Heart left ventricle (tissue), 16 donors: ENCODE measurements at regions not wholly inside any gene's neighbourhood (a gene's known extent, or its start where the extent isn't known, plus 50 kb on each side); places are given as distances from the start of the nearest gene placed in this dataset.
"Not testable (repeated sequence)": the region's sequence is repeated elsewhere in the genome, so short reads cannot be mapped to it uniquely, and the experiment has no call there.

Experiments
- ATAC-seq, 4 donors: fragments of 200-7000 bp; cut with Tn5 transposase; one replicate each; pipeline ENCODE4 v1.9.1; 2020 to 2022; ENCODE audit warnings: moderate library complexity in 4 of 4, mild to moderate bottlenecking in 3 of 4, moderate number of reproducible peaks in 1 of 4
- DNase-seq, 5 donors: peaks; one replicate each; pipeline ENCODE4 v3.0.0-alpha.2; 2020
- H3K27ac ChIP-seq, 12 donors: fragments of 200-600 bp; sonication (generic) in 4 of 12; one replicate each; pipeline versions ENCODE4 v1.5.0 to v1.8.0; 2016 to 2022; ENCODE audit warnings: mild to moderate bottlenecking in 2 of 12
- H3K27me3 ChIP-seq, 9 donors: fragments of 200-600 bp; sonication (generic) in 2 of 9; one replicate each; pipeline versions ENCODE4 v1.5.1 to v1.8.0; 2016 to 2022; ENCODE audit warnings: mild to moderate bottlenecking in 3 of 9
- H3K36me3 ChIP-seq, 9 donors: fragments of 200-600 bp; sonication (generic) in 2 of 9; one replicate each; pipeline versions ENCODE4 v1.5.0 to v1.8.0; 2018 to 2022; ENCODE audit warnings: mild to moderate bottlenecking in 2 of 9
- H3K4me1 ChIP-seq, 12 donors: fragments of 200-600 bp; sonication (generic) in 4 of 12; one replicate each; pipeline versions ENCODE4 v1.5.0 to v1.8.0; 2016 to 2022; ENCODE audit warnings: mild to moderate bottlenecking in 3 of 12
- H3K4me3 ChIP-seq, 12 donors: fragments of 200-600 bp; sonication (generic) in 4 of 12; one replicate each; pipeline versions ENCODE4 v1.5.0 to v1.8.0; 2017 to 2022; ENCODE audit warnings: mild to moderate bottlenecking in 9 of 12, moderate library complexity in 4 of 12
- H3K9me3 ChIP-seq, 12 donors: fragments of 200-600 bp; sonication (generic) in 4 of 12; one replicate each; pipeline versions ENCODE4 v1.5.0 to v1.8.0; 2016 to 2022; ENCODE audit warnings: mild to moderate bottlenecking in 1 of 12
- CTCF ChIP-seq, 12 donors: fragments of 200-600 bp; sonication (generic) in 4 of 12; IDR thresholded peaks; one replicate each; pipeline versions ENCODE4 v1.5.0 to v1.8.0; 2018 to 2022; ENCODE audit warnings: antibody characterized with exemption in 12 of 12, mild to moderate bottlenecking in 5 of 12
- POLR2A ChIP-seq, 2 donors: fragments of 450-650 bp; IDR thresholded peaks; one replicate each; pipeline ENCODE4 v1.6.1; 2017; ENCODE audit warnings: antibody characterized with exemption in 2 of 2, mild to moderate bottlenecking in 2 of 2, moderate library complexity in 2 of 2
- WGBS, 4 donors: extraction: QIAGEN DNeasy Blood & Tissue Kit in 2 of 4; methylation state at CpG; one replicate each; pipeline versions ENCODE4 v1.1.5 to v1.1.7; 2013 to 2018; 5-methylcytosine and 5-hydroxymethylcytosine counted together
- intact Hi-C, 10 donors: fragments of 100-400 bp; cut with DNase I; formaldehyde crosslinking; loops; one replicate each; pipeline versions ENCODE4 v1.11.1 to v1.14.2; 2022
- donor health status: ischemic (EF 13 %, LVEDD 7.1; RV severe dilation, severe dysfunction).
- donor health status: healthy with polysubstance abuse.
- donor health status: DM: no; HTN: yes; CAD: no.
- donor health status: DM: no; HTN: no; CAD: no.
- donor health status: ischemic (EF 25% LVEDD 6.9; RV normal size, moderate dysfunction).
- donor health status: ischemic (EF 25% LVEDD 5.7; RV mildly dilated, moderate dysfunction).
- donor health status: healthy.
- donor health status: DM: yes; HTN: yes; CAD: no.
- donor health status: ischemic (EF 35%, LVEDD 5.7; RV mildly dilated, moderate dysfunction).
- donor health status: nonischemic (EF 11% LVEDD 7.7; RV severe dilation, severe dysfunction).
- donor health status: DM: yes; HTN: yes; CAD: no.
- donor health status: PGD.
- donor health status: ischemic (EF 29% LVEDD 5.4; RV normal size, mild dysfunction).
- donor health status: nonischemic (EF 23%, LVEDD 6.1; RV moderate dilation, normal function).

GRCh38 chr6:112477125-112477524 is 130.0 kb downstream of the RFPL4B start:
- TF ChIP-seq POLR2A (IDR thresholded peaks at IDR 0.05) (no peak), CTCF (IDR thresholded peaks at IDR 0.05) (no peak)
- no peak for DNase-seq
- 91 to 96% (median 95%) methylated on average over 5 of the region's 5 CpGs for WGBS, 4 donors
- no peak for ATAC-seq
- Histone ChIP-seq H3K9me3 (no peaks in the 10 kb centered on the region), H3K27me3 (no peaks in the 10 kb centered on the region), H3K36me3 (no peaks in the 10 kb centered on the region), H3K4me3 (no peak overlapping the region), H3K4me1 (no peaks in the 10 kb centered on the region), H3K27ac (no peak overlapping the region)
- intact Hi-C loops = no loop called here

GRCh38 chr6:112478036-112478435 is 130.9 kb downstream of the RFPL4B start:
- intact Hi-C loops = no loop called here
- ATAC-seq = no peak
- no peaks in the 10 kb centered on the region for H3K9me3 ChIP-seq
- no peak overlapping the region for H3K27ac ChIP-seq
- WGBS, 4 donors = 7 to 25% (median 23%) methylated on average over 2 of the region's 2 CpGs
- TF ChIP-seq POLR2A (IDR thresholded peaks at IDR 0.05) = no peak
- no peak for TF ChIP-seq CTCF (IDR thresholded peaks at IDR 0.05)
- DNase-seq = no peak
- no peaks in the 10 kb centered on the region for H3K36me3 ChIP-seq
- no peaks in the 10 kb centered on the region for H3K27me3 ChIP-seq
- H3K4me3 ChIP-seq = no peak overlapping the region
- H3K4me1 ChIP-seq = no peaks in the 10 kb centered on the region

GRCh38 chr6:112479975-112480374 is 132.8 kb downstream of the RFPL4B start:
- 89 to 91% (median 90%) methylated on average over 5 of the region's 5 CpGs for WGBS, 4 donors
- H3K27ac ChIP-seq, H3K36me3 ChIP-seq, H3K27me3 ChIP-seq, H3K4me3 ChIP-seq, intact Hi-C loops, ATAC-seq, H3K9me3 ChIP-seq, H3K4me1 ChIP-seq, DNase-seq: not testable (repeated sequence)

- H3K9me3 ChIP-seq = no peaks in the 10 kb centered on the region
- no peak overlapping the region for H3K4me3 ChIP-seq
- intact Hi-C loops = no loop called here
- no peak overlapping the region for H3K27ac ChIP-seq
- H3K4me1 ChIP-seq = peaks cover 0 to 3% (median 0%) of the 10 kb centered on the region in 12 donors
- H3K36me3 ChIP-seq = no peaks in the 10 kb centered on the region
- H3K27me3 ChIP-seq = no peaks in the 10 kb centered on the region
- TF ChIP-seq CTCF (IDR thresholded peaks at IDR 0.05) = no peak
- TF ChIP-seq POLR2A (IDR thresholded peaks at IDR 0.05) = no peak
- ATAC-seq (no peak), DNase-seq (no peak)
- 91 to 98% (median 93%) methylated on average over 1 of the region's 1 CpG for WGBS, 4 donors
Observed at GRCh38 chr6:112480553-112480952, 133.4 kb downstream of the RFPL4B start.

- no peak overlapping the region for H3K4me3 ChIP-seq
- intact Hi-C loops = no loop called here
- no peaks in the 10 kb centered on the region for H3K9me3 ChIP-seq
- H3K27me3 ChIP-seq = no peaks in the 10 kb centered on the region
- no peaks in the 10 kb centered on the region for H3K36me3 ChIP-seq
- no peak for TF ChIP-seq CTCF (IDR thresholded peaks at IDR 0.05)
- TF ChIP-seq POLR2A (IDR thresholded peaks at IDR 0.05) = no peak
- H3K4me1 ChIP-seq = peaks cover 0 to 7% (median 0%) of the 10 kb centered on the region in 12 donors
- no peak overlapping the region for H3K27ac ChIP-seq
- no peak for ATAC-seq
- WGBS, 4 donors = 69 to 96% (median 91%) methylated on average over 2 of the region's 2 CpGs
- DNase-seq = no peak
Observed at GRCh38 chr6:112481211-112481610, 134.1 kb downstream of the RFPL4B start.
